ENCODE measurements at regions not wholly inside any gene's neighbourhood (a gene's known extent, or its start where the extent isn't known, plus 50 kb on each side); places are given as distances from the start of the nearest gene placed in this dataset.
"Not testable (repeated sequence)": the region's sequence is repeated elsewhere in the genome, so short reads cannot be mapped to it uniquely, and the experiment has no call there.

GRCh38 chr4:15202481-15202880 lies 200.2 kb downstream of the CPEB2 start:
- no peak overlapping the region for H2AFZ ChIP-seq (ENCODE audit: low read depth)
- no peaks in the 10 kb centered on the region for H3K4me1 ChIP-seq (ENCODE audit: low read depth, poor library complexity, severe bottlenecking)
- no peak for TF ChIP-seq CTCF (conservative IDR thresholded peaks at IDR 0.05; ENCODE audit: low read depth, low read length)
- no peaks in the 10 kb centered on the region for H4K20me1 ChIP-seq (ENCODE audit: insufficient read depth)
- H3K79me2 ChIP-seq (ENCODE audit: insufficient read depth, low read depth), result no peaks in the 10 kb centered on the region
- no peak overlapping the region for H3K27ac ChIP-seq
- no peak overlapping the region for H3K4me3 ChIP-seq (IDR thresholded peaks at IDR 0.05; ENCODE audit: insufficient read depth, low read depth, low read length)
- H3K9ac ChIP-seq, result no peak overlapping the region
- no peaks in the 10 kb centered on the region for H3K36me3 ChIP-seq (ENCODE audit: insufficient read depth)
- no peaks in the 10 kb centered on the region for H3K27me3 ChIP-seq (ENCODE audit: insufficient read depth, low read depth)
- no peak overlapping the region for H3K4me2 ChIP-seq

DNA sequence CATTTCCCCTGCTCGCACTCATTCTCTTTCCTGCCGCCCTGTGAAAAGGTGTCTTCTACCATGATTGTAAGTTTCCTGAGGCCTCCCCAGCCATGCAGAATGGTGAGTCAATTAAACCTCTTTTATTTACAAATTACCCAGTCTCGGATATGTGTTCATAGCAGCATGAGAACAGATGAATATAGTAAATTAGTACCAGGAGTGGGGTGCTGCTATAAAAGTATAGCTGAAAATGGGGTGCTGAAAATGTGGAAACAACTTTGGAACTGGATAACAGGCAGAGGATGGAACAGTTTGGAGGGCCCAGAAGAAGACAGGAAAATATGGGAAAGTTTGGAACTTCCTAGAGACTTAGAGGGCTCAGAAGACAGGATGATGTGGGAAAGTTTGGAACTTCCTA lies 204.2 kb downstream of the CPEB2 start:
- not testable (repeated sequence) for H3K27me3 ChIP-seq (ENCODE audit: insufficient read depth, low read depth); H3K27ac ChIP-seq; H3K4me3 ChIP-seq (IDR thresholded peaks at IDR 0.05; ENCODE audit: insufficient read depth, low read depth, low read length)

GRCh38 chr4:15213302-15213970 lies 211.2 kb downstream of the CPEB2 start:
- TF ChIP-seq CTCF (conservative IDR thresholded peaks at IDR 0.05; ENCODE audit: low read depth, low read length), result no peak
- Histone ChIP-seq H3K27ac (no peak overlapping the region), H3K9ac (no peak overlapping the region)

More for the DNA sequence above, 204.2 kb downstream of the CPEB2 start:
- H3K9ac ChIP-seq; H3K36me3 ChIP-seq (ENCODE audit: insufficient read depth); H4K20me1 ChIP-seq (ENCODE audit: insufficient read depth); H2AFZ ChIP-seq (ENCODE audit: low read depth); H3K4me2 ChIP-seq; H3K4me1 ChIP-seq (ENCODE audit: low read depth, poor library complexity, severe bottlenecking); H3K79me2 ChIP-seq (ENCODE audit: insufficient read depth, low read depth): not testable (repeated sequence)

DNA sequence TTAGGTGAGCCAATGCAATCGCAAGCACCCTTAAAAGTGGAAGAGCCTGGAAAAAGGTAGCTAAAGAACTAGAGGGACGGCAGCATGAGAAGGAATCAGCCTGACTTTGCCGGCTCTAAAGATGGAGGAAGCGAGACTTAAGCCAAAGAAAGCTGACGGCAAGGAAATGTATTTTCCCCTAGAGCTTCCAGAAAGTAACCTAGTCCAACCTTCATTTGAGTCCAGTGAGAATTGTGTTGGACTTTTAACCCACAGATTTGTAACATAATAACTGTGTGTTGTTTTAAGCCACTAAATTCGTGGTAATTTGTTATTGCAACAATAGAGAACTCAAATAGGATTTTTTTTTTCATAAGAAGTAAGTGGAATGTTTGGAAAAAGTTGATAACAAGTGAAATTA lies 212.7 kb upstream of the C1QTNF7 start:
- no peaks in the 10 kb centered on the region for H3K79me2 ChIP-seq (ENCODE audit: insufficient read depth, low read depth)
- no peaks in the 10 kb centered on the region for H3K36me3 ChIP-seq (ENCODE audit: insufficient read depth)
- no peak overlapping the region for H2AFZ ChIP-seq (ENCODE audit: low read depth)
- H3K4me2 ChIP-seq, result no peak overlapping the region
- no peaks in the 10 kb centered on the region for H3K4me1 ChIP-seq (ENCODE audit: low read depth, poor library complexity, severe bottlenecking)
- no peak overlapping the region for H3K27ac ChIP-seq
- H3K4me3 ChIP-seq (IDR thresholded peaks at IDR 0.05; ENCODE audit: insufficient read depth, low read depth, low read length), result no peak overlapping the region
- no peaks in the 10 kb centered on the region for H4K20me1 ChIP-seq (ENCODE audit: insufficient read depth)
- no peak overlapping the region for H3K9ac ChIP-seq
- no peak for TF ChIP-seq CTCF (conservative IDR thresholded peaks at IDR 0.05; ENCODE audit: low read depth, low read length)
- no peaks in the 10 kb centered on the region for H3K27me3 ChIP-seq (ENCODE audit: insufficient read depth, low read depth)

More at GRCh38 chr4:15213302-15213970, 211.2 kb downstream of the CPEB2 start:
- H3K4me1 ChIP-seq (ENCODE audit: low read depth, poor library complexity, severe bottlenecking), result no peaks in the 10 kb centered on the region
- no peaks in the 10 kb centered on the region for H3K79me2 ChIP-seq (ENCODE audit: insufficient read depth, low read depth)
- no peak overlapping the region for H3K4me3 ChIP-seq (IDR thresholded peaks at IDR 0.05; ENCODE audit: insufficient read depth, low read depth, low read length)
- no peak overlapping the region for H3K4me2 ChIP-seq
- H4K20me1 ChIP-seq (ENCODE audit: insufficient read depth), result no peaks in the 10 kb centered on the region
- H2AFZ ChIP-seq (ENCODE audit: low read depth), result no peak overlapping the region
- no peaks in the 10 kb centered on the region for H3K36me3 ChIP-seq (ENCODE audit: insufficient read depth)
- H3K27me3 ChIP-seq (ENCODE audit: insufficient read depth, low read depth), result no peaks in the 10 kb centered on the region

- TF ChIP-seq CTCF (conservative IDR thresholded peaks at IDR 0.05; ENCODE audit: low read depth, low read length), result no peak
- H3K9ac ChIP-seq, result no peak overlapping the region
- H3K36me3 ChIP-seq (ENCODE audit: insufficient read depth), result no peaks in the 10 kb centered on the region
- H2AFZ ChIP-seq (ENCODE audit: low read depth), result no peak overlapping the region
- H3K4me2 ChIP-seq, result no peak overlapping the region
- no peak overlapping the region for H3K4me3 ChIP-seq (IDR thresholded peaks at IDR 0.05; ENCODE audit: insufficient read depth, low read depth, low read length)
- no peak overlapping the region for H3K27ac ChIP-seq
- H3K79me2 ChIP-seq (ENCODE audit: insufficient read depth, low read depth), result no peaks in the 10 kb centered on the region
- no peaks in the 10 kb centered on the region for H3K27me3 ChIP-seq (ENCODE audit: insufficient read depth, low read depth)
- no peaks in the 10 kb centered on the region for H4K20me1 ChIP-seq (ENCODE audit: insufficient read depth)
- no peaks in the 10 kb centered on the region for H3K4me1 ChIP-seq (ENCODE audit: low read depth, poor library complexity, severe bottlenecking)
Observed at GRCh38 chr4:15226203-15226602, 201.6 kb upstream of the C1QTNF7 start.
